Tibial nerve (tissue), 4 donors: ENCODE measurements at regions not wholly inside any gene's neighbourhood (a gene's known extent, or its start where the extent isn't known, plus 50 kb on each side); places are given as distances from the start of the nearest gene placed in this dataset.

Experiments used
- EP300 ChIP-seq, 2 donors: sonication (generic); formaldehyde crosslinking; IDR thresholded peaks; one replicate each; pipeline ENCODE4 v1.6.1; 2017; ENCODE audit warnings: antibody characterized with exemption in 2 of 2, mild to moderate bottlenecking in 1 of 2
- TF ChIP-seq, protein P1 (sequence below), 5 experiments: fragments of 200-600 bp in 3 of 5; fragments of 450-650 bp in 2 of 5; sonication (generic) in 3 of 5; IDR thresholded peaks; one replicate each; pipeline ENCODE4 v1.5.1; 2016 to 2019; ENCODE audit warnings: antibody characterized with exemption in 5 of 5, mild to moderate bottlenecking in 3 of 5, moderate library complexity in 2 of 5

DNA sequence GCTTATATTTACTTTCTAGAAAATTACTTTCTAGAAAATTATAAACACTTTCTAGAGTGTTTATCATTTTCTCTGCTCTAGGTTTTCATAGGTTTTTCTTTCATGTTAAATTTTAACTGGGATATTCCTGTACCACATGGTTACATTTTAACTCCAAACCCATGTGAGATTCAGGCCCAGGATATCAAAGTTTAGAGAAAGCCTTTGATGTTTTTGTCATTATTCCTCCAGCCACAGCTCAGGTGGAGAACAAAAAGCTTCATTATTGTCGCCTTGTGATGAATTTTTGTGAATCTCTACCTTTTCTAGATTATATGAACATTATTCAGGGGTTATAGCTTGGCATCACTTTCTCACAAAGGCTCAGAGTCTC, 816.0 kb downstream of the SQOR start:
- TF ChIP-seq, protein P1, sequence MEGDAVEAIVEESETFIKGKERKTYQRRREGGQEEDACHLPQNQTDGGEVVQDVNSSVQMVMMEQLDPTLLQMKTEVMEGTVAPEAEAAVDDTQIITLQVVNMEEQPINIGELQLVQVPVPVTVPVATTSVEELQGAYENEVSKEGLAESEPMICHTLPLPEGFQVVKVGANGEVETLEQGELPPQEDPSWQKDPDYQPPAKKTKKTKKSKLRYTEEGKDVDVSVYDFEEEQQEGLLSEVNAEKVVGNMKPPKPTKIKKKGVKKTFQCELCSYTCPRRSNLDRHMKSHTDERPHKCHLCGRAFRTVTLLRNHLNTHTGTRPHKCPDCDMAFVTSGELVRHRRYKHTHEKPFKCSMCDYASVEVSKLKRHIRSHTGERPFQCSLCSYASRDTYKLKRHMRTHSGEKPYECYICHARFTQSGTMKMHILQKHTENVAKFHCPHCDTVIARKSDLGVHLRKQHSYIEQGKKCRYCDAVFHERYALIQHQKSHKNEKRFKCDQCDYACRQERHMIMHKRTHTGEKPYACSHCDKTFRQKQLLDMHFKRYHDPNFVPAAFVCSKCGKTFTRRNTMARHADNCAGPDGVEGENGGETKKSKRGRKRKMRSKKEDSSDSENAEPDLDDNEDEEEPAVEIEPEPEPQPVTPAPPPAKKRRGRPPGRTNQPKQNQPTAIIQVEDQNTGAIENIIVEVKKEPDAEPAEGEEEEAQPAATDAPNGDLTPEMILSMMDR (IDR thresholded peaks at IDR 0.05): no peak
- TF ChIP-seq EP300 (IDR thresholded peaks at IDR 0.05): no peak
